GM18499 (cell line): ENCODE measurements at regions not wholly inside any gene's neighbourhood (a gene's known extent, or its start where the extent isn't known, plus 50 kb on each side); places are given as distances from the start of the nearest gene placed in this dataset.

Experiments
- ATAC-seq: cut with Tn5 transposase; IDR thresholded peaks from one replicate; pipeline ENCODE4 v1.9.1; 2021; ENCODE audit warnings: moderate number of reproducible peaks; ENCODE audit not compliant: insufficient read depth, unreplicated experiment

DNA sequence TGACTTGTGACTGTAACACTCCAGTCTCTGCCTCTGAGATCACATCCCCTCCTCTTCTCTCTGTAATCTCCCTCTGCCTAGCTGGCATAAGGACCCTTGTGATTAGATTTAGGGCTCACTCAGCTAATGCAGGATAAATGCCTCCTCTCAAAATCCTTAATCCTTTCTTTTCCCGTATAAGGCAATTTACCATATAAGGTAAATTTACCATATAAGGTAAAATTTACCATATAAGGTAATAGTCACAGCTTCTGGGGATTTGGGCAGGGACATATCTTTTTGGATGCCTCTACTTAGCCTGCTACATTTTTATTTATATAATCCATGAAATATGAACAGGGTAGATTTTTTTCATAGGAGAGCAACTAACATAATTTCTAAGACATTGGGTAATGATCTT, 318.0 kb upstream of the PUM3 start:
- no peak for ATAC-seq

GRCh38 chr9:3157011-3157410, 313.1 kb upstream of the PUM3 start:
- no peak for ATAC-seq

GRCh38 chr9:3151672-3152576, 308.0 kb upstream of the PUM3 start:
- ATAC-seq, result no peak

DNA sequence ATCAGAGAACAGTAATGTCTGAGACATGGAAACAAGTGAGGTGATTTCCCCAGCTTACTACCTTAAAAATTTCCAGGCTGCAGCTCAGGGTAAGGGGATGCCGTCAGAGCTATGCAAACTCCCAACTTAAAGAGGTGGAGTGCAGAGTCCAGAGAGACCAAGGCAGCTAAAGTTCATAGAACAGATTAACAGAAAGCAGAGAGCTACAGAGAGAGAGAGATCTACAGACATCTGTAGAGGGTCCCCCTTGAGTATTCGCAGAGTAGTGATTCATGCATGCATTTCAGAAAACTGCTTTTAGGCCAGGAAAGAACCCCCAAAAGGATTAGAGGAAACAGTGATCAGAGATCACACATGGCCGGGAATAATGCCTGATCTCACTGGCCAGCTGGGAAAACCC, 306.2 kb upstream of the PUM3 start:
- no peak for ATAC-seq

DNA sequence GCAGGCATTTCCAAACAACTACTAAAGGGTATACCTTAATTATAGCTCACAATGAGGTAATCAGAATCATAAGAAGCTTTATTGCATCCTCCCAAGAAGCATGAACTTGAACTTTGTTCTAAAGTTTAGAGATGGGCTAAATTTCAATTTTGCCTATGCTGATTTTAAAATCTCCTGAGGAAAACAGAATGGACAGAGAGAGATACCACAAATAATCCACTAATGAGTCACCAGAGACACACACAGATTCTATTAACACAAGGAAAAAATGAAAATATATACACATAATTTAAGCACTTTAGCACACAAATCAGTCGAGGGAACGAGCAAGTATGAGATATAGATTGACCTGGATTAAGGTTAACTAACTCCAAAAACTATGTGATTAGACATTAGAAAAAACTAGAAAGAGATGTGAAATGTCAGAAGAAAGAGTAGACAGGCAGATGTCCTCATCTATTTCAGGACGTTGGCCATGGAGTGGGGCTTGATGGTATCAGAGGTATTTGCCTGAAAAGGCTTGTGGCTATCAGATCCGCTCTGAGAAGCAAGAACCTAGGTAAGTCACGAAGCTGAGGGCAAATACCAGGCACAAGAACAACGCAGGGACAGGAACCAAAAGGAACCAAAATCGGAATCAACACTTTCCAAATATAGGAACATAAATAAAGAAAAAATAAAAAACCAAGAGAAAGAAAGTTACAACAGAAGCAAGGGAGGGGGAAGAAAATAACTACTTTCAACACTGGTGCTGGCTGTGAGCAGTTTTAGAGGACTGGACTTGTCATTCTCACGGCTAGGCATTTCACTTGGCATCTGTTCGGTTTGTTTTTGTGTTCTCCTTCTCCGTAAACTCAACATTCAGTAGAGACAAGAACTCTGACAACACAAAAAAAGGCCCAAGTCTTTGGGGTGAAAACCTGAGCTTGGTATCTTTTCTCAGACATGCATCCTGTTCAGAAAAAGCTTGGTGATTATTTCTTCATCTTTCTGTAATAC, 294.6 kb upstream of the PUM3 start:
- ATAC-seq, result no peak

DNA sequence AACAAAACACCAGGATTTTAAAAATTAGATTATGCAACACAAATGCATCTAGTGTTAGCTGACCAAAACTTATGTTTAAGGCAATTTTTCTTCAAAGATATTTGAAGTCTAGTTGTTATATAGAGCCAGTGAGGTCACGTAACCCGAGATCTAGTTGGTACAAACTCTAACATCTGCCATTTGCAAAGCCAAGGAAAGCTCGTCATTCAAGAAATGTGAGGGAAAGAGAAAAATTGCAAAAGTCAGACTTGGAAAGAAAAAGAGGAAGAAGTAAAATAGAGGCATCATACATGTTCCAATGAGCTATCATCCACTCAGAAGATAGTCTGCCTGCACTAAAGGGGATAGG, 293.4 kb upstream of the PUM3 start:
- no peak for ATAC-seq

GRCh38 chr9:3136686-3137346, 292.9 kb upstream of the PUM3 start:
- no peak for ATAC-seq

GRCh38 chr9:3136230-3136629, 292.3 kb upstream of the PUM3 start:
- ATAC-seq, result no peak

DNA sequence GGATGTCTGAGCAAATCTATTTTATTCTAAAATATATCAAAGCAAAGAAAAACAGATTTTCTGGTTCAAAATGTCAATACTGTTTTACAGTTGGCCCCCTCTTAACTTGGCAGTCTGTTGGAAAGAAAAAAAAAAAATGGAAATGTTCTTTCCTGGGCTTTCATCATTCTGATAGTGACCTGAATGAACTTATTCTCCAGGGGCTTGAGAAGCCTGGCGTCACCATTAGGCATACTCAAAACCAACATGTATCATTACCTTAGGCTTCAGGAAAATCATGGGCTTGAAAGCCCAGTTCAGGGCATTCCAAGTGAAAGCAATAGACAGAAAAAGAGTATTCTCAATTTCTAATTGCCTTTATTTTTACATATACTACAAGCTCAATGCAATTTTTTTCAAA, 283.7 kb upstream of the PUM3 start:
- ATAC-seq, result no peak

- ATAC-seq, result no peak
Measured at GRCh38 chr9:3125602-3126405, 281.9 kb upstream of the PUM3 start.

DNA sequence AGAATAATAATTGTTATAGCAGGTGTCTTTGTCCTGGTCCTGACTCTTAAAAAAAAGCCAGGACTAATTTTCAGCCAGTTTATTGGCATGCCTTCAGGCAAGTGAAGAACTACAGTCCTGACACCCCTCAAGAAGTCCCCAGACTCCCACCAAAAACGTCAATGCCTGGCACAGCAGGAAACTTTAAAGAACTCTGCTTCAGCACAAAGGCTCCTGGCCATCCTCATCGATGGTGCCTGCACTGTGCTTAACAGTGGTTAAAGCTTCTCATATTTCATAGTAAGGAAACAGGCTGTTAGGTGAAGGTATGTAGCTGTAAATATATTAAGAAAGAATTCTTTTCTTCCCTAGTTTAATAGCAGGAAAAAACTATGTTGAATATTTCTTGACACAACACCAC, 280.1 kb upstream of the PUM3 start:
- ATAC-seq, result no peak

GRCh38 chr9:3118081-3118480, 274.2 kb upstream of the PUM3 start:
- no peak for ATAC-seq

DNA sequence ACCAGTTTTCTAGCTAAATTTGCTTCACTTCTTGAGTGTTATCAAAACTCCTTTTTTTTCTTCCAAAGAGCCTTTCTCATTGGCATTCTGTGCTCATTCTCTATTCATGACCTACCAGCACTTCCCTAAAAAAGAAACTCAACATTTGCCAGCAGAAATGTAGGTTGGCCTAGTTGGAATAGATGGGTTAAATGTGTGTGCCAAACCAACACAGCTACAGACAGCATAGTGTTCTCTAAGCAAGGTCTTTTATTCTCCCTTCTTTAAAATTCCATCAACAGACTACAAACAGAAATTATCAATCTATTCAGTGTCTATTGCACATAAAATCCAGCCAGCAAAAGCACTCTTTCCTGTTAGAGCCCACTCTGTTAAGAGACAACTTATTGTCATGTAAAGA, 255.8 kb upstream of the PUM3 start:
- ATAC-seq, result no peak

- no peak for ATAC-seq
Measured at GRCh38 chr9:3088219-3088618, 244.3 kb upstream of the PUM3 start.

- ATAC-seq, result no peak
Measured at GRCh38 chr9:3087697-3088096, 243.8 kb upstream of the PUM3 start.

GRCh38 chr9:3080951-3081350, 237.1 kb upstream of the PUM3 start:
- no peak for ATAC-seq

DNA sequence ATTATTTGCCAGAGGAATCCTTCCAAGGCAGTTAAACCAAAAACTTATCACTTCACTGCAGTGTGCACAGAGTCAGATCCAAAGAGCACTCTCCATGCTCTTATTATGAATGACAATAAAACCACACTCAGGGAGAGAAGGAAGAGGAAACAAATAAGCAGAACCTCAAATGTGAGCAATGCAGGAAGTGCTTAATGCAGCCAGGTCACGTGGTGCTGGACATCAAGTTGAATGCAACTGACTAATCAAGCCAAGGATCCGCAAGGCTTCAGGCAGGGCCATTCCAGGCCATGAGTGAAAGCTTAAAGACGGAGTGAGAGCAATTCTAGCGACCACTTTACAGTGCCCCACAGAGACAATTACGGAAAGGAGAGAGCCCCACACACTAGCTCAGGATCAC, 230.4 kb upstream of the PUM3 start:
- ATAC-seq, result no peak

- ATAC-seq, result no peak
Measured at GRCh38 chr9:3066591-3066990, 222.7 kb upstream of the PUM3 start.

DNA sequence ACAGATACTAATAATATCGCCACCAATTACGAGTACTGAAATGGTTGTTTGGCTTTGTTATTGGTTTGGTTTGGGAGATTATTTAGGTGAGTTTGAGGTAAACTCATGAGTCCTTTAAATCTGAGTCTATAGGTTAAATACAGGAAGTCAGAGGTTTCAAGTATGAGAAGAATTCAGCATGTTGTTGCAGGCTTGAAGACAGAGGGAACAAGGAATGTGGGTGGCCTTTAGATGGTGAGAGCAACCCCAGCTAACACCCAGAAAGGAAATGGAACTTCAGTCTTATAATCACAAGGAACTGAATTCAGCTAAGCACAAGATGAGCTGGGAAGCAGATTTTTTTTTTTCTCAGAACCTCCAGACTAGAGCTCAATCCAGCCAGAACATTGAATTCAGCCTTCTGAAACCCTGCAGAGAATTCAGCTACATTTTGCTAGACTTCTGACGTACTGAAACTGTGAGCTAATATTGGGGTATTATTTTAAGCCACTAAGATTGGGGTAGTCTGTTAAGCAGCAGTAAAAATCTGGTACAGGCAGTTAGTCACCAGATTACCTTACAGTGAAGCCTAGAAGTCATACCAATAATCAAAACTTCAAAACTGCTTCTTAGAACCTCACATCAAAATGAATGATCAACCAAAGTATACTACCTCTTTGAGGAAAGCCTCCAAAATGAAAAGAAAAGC, 216.0 kb upstream of the PUM3 start:
- ATAC-seq, result no peak
